Occipital lobe (tissue), 1 donor: ENCODE measurements at regions not wholly inside any gene's neighbourhood (a gene's known extent, or its start where the extent isn't known, plus 50 kb on each side); places are given as distances from the start of the nearest gene placed in this dataset.

ENCODE experiments used
- DNase-seq: peaks from one replicate; lab custom pipeline; 2025; lab: John Stamatoyannopoulos, UW

- no peak for DNase-seq
These were observed 103.7 kb upstream of the VSTM2B start for GRCh38 chr19:29422047-29422446.

- no peak for DNase-seq
These were observed 103.2 kb upstream of the VSTM2B start for GRCh38 chr19:29422486-29423085.

- no peak for DNase-seq
These were observed 97.7 kb upstream of the VSTM2B start for GRCh38 chr19:29428071-29428470.

- DNase-seq: no peak
These were observed 96.8 kb upstream of the VSTM2B start for GRCh38 chr19:29429021-29429420.

- no peak for DNase-seq
These were observed 96.2 kb upstream of the VSTM2B start for GRCh38 chr19:29429581-29429980.

- DNase-seq: no peak
These were observed 94.5 kb upstream of the VSTM2B start for GRCh38 chr19:29431332-29431731.

GRCh38 chr19:29432677-29433076 is 93.1 kb upstream of the VSTM2B start:
- DNase-seq: no peak

- DNase-seq: no peak
These were observed 89.1 kb upstream of the VSTM2B start for GRCh38 chr19:29436591-29437103.

GRCh38 chr19:29439021-29439420 is 86.8 kb upstream of the VSTM2B start:
- DNase-seq: no peak

GRCh38 chr19:29439688-29440550 is 85.9 kb upstream of the VSTM2B start:
- DNase-seq: no peak

GRCh38 chr19:29442094-29442493 is 83.7 kb upstream of the VSTM2B start:
- no peak for DNase-seq

GRCh38 chr19:29442910-29443309 is 82.9 kb upstream of the VSTM2B start:
- no peak for DNase-seq

- no peak for DNase-seq
These were observed 80.5 kb upstream of the VSTM2B start for GRCh38 chr19:29445246-29445645.

GRCh38 chr19:29446361-29446760 is 79.4 kb upstream of the VSTM2B start:
- DNase-seq: no peak

- DNase-seq: no peak
These were observed 77.7 kb upstream of the VSTM2B start for GRCh38 chr19:29448046-29448445.

GRCh38 chr19:29449371-29449770 is 76.4 kb upstream of the VSTM2B start:
- DNase-seq: no peak

GRCh38 chr19:29450306-29450705 is 75.5 kb upstream of the VSTM2B start:
- no peak for DNase-seq

GRCh38 chr19:29450812-29451211 is 75.0 kb upstream of the VSTM2B start:
- DNase-seq: no peak

- no peak for DNase-seq
These were observed 71.7 kb upstream of the VSTM2B start for GRCh38 chr19:29454109-29454508.

- DNase-seq: no peak
These were observed 68.4 kb upstream of the VSTM2B start for GRCh38 chr19:29457413-29457812.

- no peak for DNase-seq
These were observed 57.9 kb upstream of the VSTM2B start for GRCh38 chr19:29467824-29468401.

GRCh38 chr19:29475469-29475868 is 50.3 kb upstream of the VSTM2B start:
- DNase-seq: no peak
